Spleen (tissue), 7 donors: ENCODE measurements at regions not wholly inside any gene's neighbourhood (a gene's known extent, or its start where the extent isn't known, plus 50 kb on each side); places are given as distances from the start of the nearest gene placed in this dataset.

Experiments used
- CTCF ChIP-seq, 11 experiments: fragments of 200-600 bp in 7 of 11; fragments of 450-650 bp in 4 of 11; sonication (generic) in 4 of 11; IDR thresholded peaks in 8 of 11; conservative IDR thresholded peaks in 3 of 11; 1 replicate in 7 of 11; 2 replicates in 4 of 11; pipeline versions ENCODE4 v1.4.0 to v1.8.0; 2016 to 2021; ENCODE audit warnings: antibody characterized with exemption in 11 of 11, inconsistent platforms in 4 of 11, mild to moderate bottlenecking in 1 of 11
- POLR2A ChIP-seq, 3 donors: fragments of 450-650 bp; IDR thresholded peaks; one replicate each; pipeline ENCODE4 v1.5.1; 2017; ENCODE audit warnings: antibody characterized with exemption in 3 of 3, mild to moderate bottlenecking in 1 of 3
- POLR2AphosphoS5 ChIP-seq, 3 donors: sonication (generic); formaldehyde crosslinking; IDR thresholded peaks; one replicate each; pipeline ENCODE4 v1.5.1; 2017; ENCODE audit warnings: antibody characterized with exemption in 3 of 3
- donor health status: DM: no; HTN: no; CAD: no; lungs with moderate emphysema.
- donor health status: DM: no; HTN: no; CAD: no.
- donor health status: DM: no; HTN: no; CAD: no.

- TF ChIP-seq CTCF (IDR thresholded peaks at IDR 0.05 in 8 of 11, conservative IDR thresholded peaks at IDR 0.05 in 3 of 11) (no peak), POLR2A (IDR thresholded peaks at IDR 0.05) (no peak), POLR2AphosphoS5 (IDR thresholded peaks at IDR 0.05) (no peak)
Measured at GRCh38 chr4:28248269-28248668, 1387.6 kb downstream of the STIM2 start.
